ENCODE measurements at regions not wholly inside any gene's neighbourhood (a gene's known extent, or its start where the extent isn't known, plus 50 kb on each side); places are given as distances from the start of the nearest gene placed in this dataset.
A peak's percentile ranks its signal among the peaks of the same experiment; 100 is the strongest.

- Mint-ChIP-seq H3K27ac (ENCODE audit: unreplicated experiment) (peak overlapping the region; percentile 28), H3K36me3 (ENCODE audit: unreplicated experiment) (no peaks in the 10 kb centered on the region), H3K4me3 (ENCODE audit: unreplicated experiment) (no peak overlapping the region), H3K4me1 (ENCODE audit: low read depth, unreplicated experiment) (peaks cover 14% of the 10 kb centered on the region), H3K27me3 (ENCODE audit: unreplicated experiment) (peaks cover 2% of the 10 kb centered on the region), H3K9me3 (ENCODE audit: unreplicated experiment) (peaks cover 1% of the 10 kb centered on the region)
- no peak for TF ChIP-seq CTCF (IDR thresholded peaks at IDR 0.05; ENCODE audit: partially characterized antibody, unreplicated experiment)
- DNase-seq, result no peak
Observed at GRCh38 chr2:9778471-9779316, 64.6 kb upstream of the TAF1B start.

GRCh38 chr2:9779596-9780264, 63.5 kb upstream of the TAF1B start:
- no peak for TF ChIP-seq CTCF (IDR thresholded peaks at IDR 0.05; ENCODE audit: partially characterized antibody, unreplicated experiment)
- no peak overlapping the region for H3K4me3 Mint-ChIP-seq (ENCODE audit: unreplicated experiment)
- no peaks in the 10 kb centered on the region for H3K9me3 Mint-ChIP-seq (ENCODE audit: unreplicated experiment)
- no peak for DNase-seq
- peaks cover 14% of the 10 kb centered on the region for H3K4me1 Mint-ChIP-seq (ENCODE audit: low read depth, unreplicated experiment)
- no peaks in the 10 kb centered on the region for H3K27me3 Mint-ChIP-seq (ENCODE audit: unreplicated experiment)
- no peak overlapping the region for H3K27ac Mint-ChIP-seq (ENCODE audit: unreplicated experiment)
- H3K36me3 Mint-ChIP-seq (ENCODE audit: unreplicated experiment), result no peaks in the 10 kb centered on the region

GRCh38 chr2:9780368-9781130, 62.7 kb upstream of the TAF1B start:
- Mint-ChIP-seq H3K4me1 (ENCODE audit: low read depth, unreplicated experiment) (peaks cover 14% of the 10 kb centered on the region), H3K4me3 (ENCODE audit: unreplicated experiment) (no peak overlapping the region), H3K27me3 (ENCODE audit: unreplicated experiment) (no peaks in the 10 kb centered on the region), H3K9me3 (ENCODE audit: unreplicated experiment) (no peaks in the 10 kb centered on the region), H3K36me3 (ENCODE audit: unreplicated experiment) (no peaks in the 10 kb centered on the region), H3K27ac (ENCODE audit: unreplicated experiment) (no peak overlapping the region)
- TF ChIP-seq CTCF (IDR thresholded peaks at IDR 0.05; ENCODE audit: partially characterized antibody, unreplicated experiment), result no peak
- DNase-seq, result no peak

GRCh38 chr2:9781252-9781651, 62.0 kb upstream of the TAF1B start:
- no peak overlapping the region for H3K4me3 Mint-ChIP-seq (ENCODE audit: unreplicated experiment)
- no peak for DNase-seq

More at GRCh38 chr2:9781252-9781651, 62.0 kb upstream of the TAF1B start:
- no peaks in the 10 kb centered on the region for H3K36me3 Mint-ChIP-seq (ENCODE audit: unreplicated experiment)
- TF ChIP-seq CTCF (IDR thresholded peaks at IDR 0.05; ENCODE audit: partially characterized antibody, unreplicated experiment), result no peak
- H3K9me3 Mint-ChIP-seq (ENCODE audit: unreplicated experiment), result no peaks in the 10 kb centered on the region
- no peaks in the 10 kb centered on the region for H3K27me3 Mint-ChIP-seq (ENCODE audit: unreplicated experiment)
- H3K4me1 Mint-ChIP-seq (ENCODE audit: low read depth, unreplicated experiment), result peaks cover 14% of the 10 kb centered on the region
- no peak overlapping the region for H3K27ac Mint-ChIP-seq (ENCODE audit: unreplicated experiment)

Measured in glutamatergic neuron (in vitro differentiated cells).